GM19239 (cell line): ENCODE measurements at regions not wholly inside any gene's neighbourhood (a gene's known extent, or its start where the extent isn't known, plus 50 kb on each side); places are given as distances from the start of the nearest gene placed in this dataset.

Experiments
- DNase-seq: peaks from one replicate; pipeline ENCODE4 v3.0.0; 2011; ENCODE audit warnings: low spot score; ENCODE audit not compliant: insufficient read length
- FAIRE-seq: peaks from 2 replicates; lab custom pipeline; 2011; peaks lifted over from hg19 to GRCh38; lab: Jason Lieb, UNC

GRCh38 chr12:14268120-14268515 is 97.4 kb upstream of the ATF7IP start:
- no peak for FAIRE-seq
- DNase-seq, result no peak

- DNase-seq, result no peak
- no peak for FAIRE-seq
Measured at GRCh38 chr12:14270392-14270791, 95.1 kb upstream of the ATF7IP start.

GRCh38 chr12:14272956-14273912 is 92.2 kb upstream of the ATF7IP start:
- peak; percentile 58 for FAIRE-seq
- DNase-seq, result no peak

GRCh38 chr12:14273913-14274311 is 91.6 kb upstream of the ATF7IP start:
- DNase-seq (no peak), FAIRE-seq (peak; percentile 63)

GRCh38 chr12:14275111-14275510 is 90.4 kb upstream of the ATF7IP start:
- DNase-seq (no peak), FAIRE-seq (no peak)

- DNase-seq, result no peak
- FAIRE-seq, result no peak
Measured at GRCh38 chr12:14275886-14276285, 89.6 kb upstream of the ATF7IP start.

GRCh38 chr12:14278294-14278953 is 87.1 kb upstream of the ATF7IP start:
- FAIRE-seq, result peak; percentile 55

GRCh38 chr12:14279845-14280244 is 85.6 kb upstream of the ATF7IP start:
- FAIRE-seq, result no peak
- DNase-seq, result no peak

More at GRCh38 chr12:14278294-14278953, 87.1 kb upstream of the ATF7IP start:
- DNase-seq, result no peak

- no peak for DNase-seq
- no peak for FAIRE-seq
Measured at GRCh38 chr12:14280921-14281320, 84.6 kb upstream of the ATF7IP start.

- DNase-seq (no peak), FAIRE-seq (no peak)
Measured at GRCh38 chr12:14281539-14281938, 83.9 kb upstream of the ATF7IP start.

GRCh38 chr12:14283489-14284144 is 81.9 kb upstream of the ATF7IP start:
- no peak for FAIRE-seq
- DNase-seq, result no peak

GRCh38 chr12:14284184-14284722 is 81.2 kb upstream of the ATF7IP start:
- DNase-seq (no peak), FAIRE-seq (peak; percentile 89)

GRCh38 chr12:14289601-14290000 is 75.9 kb upstream of the ATF7IP start:
- DNase-seq, result no peak
- FAIRE-seq, result no peak

- FAIRE-seq (no peak), DNase-seq (no peak)
Measured at GRCh38 chr12:14290951-14291350, 74.5 kb upstream of the ATF7IP start.

- no peak for FAIRE-seq
- no peak for DNase-seq
Measured at GRCh38 chr12:14303661-14304155, 61.8 kb upstream of the ATF7IP start.

- no peak for FAIRE-seq
- no peak for DNase-seq
Measured at GRCh38 chr12:14307004-14307403, 58.5 kb upstream of the ATF7IP start.

- no peak for FAIRE-seq
- no peak for DNase-seq
Measured at GRCh38 chr12:14308516-14308915, 57.0 kb upstream of the ATF7IP start.

- DNase-seq (no peak), FAIRE-seq (peak; percentile 21)
Measured at GRCh38 chr12:14310866-14311265, 54.6 kb upstream of the ATF7IP start.

GRCh38 chr12:14313379-14314138 is 51.9 kb upstream of the ATF7IP start:
- FAIRE-seq (no peak), DNase-seq (no peak)

GRCh38 chr12:14314801-14315200 is 50.7 kb upstream of the ATF7IP start:
- FAIRE-seq (no peak), DNase-seq (no peak)
